Upper lobe of left lung (tissue), 6 donors: ENCODE measurements at regions not wholly inside any gene's neighbourhood (a gene's known extent, or its start where the extent isn't known, plus 50 kb on each side); places are given as distances from the start of the nearest gene placed in this dataset.

ENCODE experiments used
- ATAC-seq, 2 donors: fragments of 200-7000 bp; cut with Tn5 transposase; one replicate each; pipeline ENCODE4 v1.9.1; 2022; ENCODE audit warnings: mild to moderate bottlenecking in 2 of 2, moderate library complexity in 2 of 2; ENCODE audit not compliant: low FRiP score in 2 of 2
- DNase-seq, 2 donors: peaks; one replicate each; pipeline ENCODE4 v3.0.0-alpha.2; 2019 to 2020
- H3K27ac ChIP-seq, 4 donors: fragments of 200-600 bp; sonication (generic); one replicate each; pipeline ENCODE4 v1.5.1; 2016 to 2019
- H3K27me3 ChIP-seq, 4 donors: fragments of 200-600 bp; sonication (generic); one replicate each; pipeline ENCODE4 v1.5.1; 2017 to 2019
- H3K36me3 ChIP-seq, 4 donors: fragments of 200-600 bp; sonication (generic); one replicate each; pipeline ENCODE4 v1.5.1; 2016 to 2019
- H3K4me1 ChIP-seq, 4 donors: fragments of 200-600 bp; sonication (generic); one replicate each; pipeline ENCODE4 v1.5.1; 2018 to 2019
- H3K4me3 ChIP-seq, 4 donors: fragments of 200-600 bp; sonication (generic); one replicate each; pipeline ENCODE4 v1.5.1; 2017 to 2019; ENCODE audit warnings: mild to moderate bottlenecking in 2 of 4, moderate library complexity in 1 of 4
- H3K9me3 ChIP-seq, 4 donors: fragments of 200-600 bp; sonication (generic); one replicate each; pipeline ENCODE4 v1.5.1; 2018 to 2019
- EP300 ChIP-seq, 4 donors: sonication (generic); formaldehyde crosslinking; IDR thresholded peaks; one replicate each; pipeline ENCODE4 v1.5.1; 2017; ENCODE audit warnings: antibody characterized with exemption in 4 of 4, control low read depth in 2 of 4
- POLR2A ChIP-seq, 4 donors: fragments of 450-650 bp; IDR thresholded peaks; one replicate each; pipeline ENCODE4 v1.5.1; 2016 to 2017; ENCODE audit warnings: antibody characterized with exemption in 4 of 4, mild to moderate bottlenecking in 2 of 4
- POLR2AphosphoS5 ChIP-seq, 2 donors: sonication (generic); formaldehyde crosslinking; IDR thresholded peaks; one replicate each; pipeline ENCODE4 v1.5.1; 2017; ENCODE audit warnings: antibody characterized with exemption in 2 of 2
- WGBS, 2 donors: methylation state at CpG; one replicate each; pipeline ENCODE4 v1.1.5; 2017 to 2018; 5-methylcytosine and 5-hydroxymethylcytosine counted together
- TF ChIP-seq, protein P1 (sequence below), 6 experiments: fragments of 450-650 bp in 4 of 6; fragments of 200-600 bp in 2 of 6; sonication (generic) in 2 of 6; IDR thresholded peaks; one replicate each; pipeline ENCODE4 v1.5.1; 2016 to 2019; ENCODE audit warnings: antibody characterized with exemption in 6 of 6
- donor health status: DM: no; HTN: no; CAD: no; lungs with moderate emphysema.
- donor health status: DM: no; HTN: yes; CAD: no; lungs with severe emphysema.

- no peak for ATAC-seq
- 83 to 84% methylated on average over 9 of the region's 9 CpGs for WGBS, 2 donors
These were observed 338.1 kb downstream of the CTTN start for GRCh38 chr11:70736461-70736860.

DNA sequence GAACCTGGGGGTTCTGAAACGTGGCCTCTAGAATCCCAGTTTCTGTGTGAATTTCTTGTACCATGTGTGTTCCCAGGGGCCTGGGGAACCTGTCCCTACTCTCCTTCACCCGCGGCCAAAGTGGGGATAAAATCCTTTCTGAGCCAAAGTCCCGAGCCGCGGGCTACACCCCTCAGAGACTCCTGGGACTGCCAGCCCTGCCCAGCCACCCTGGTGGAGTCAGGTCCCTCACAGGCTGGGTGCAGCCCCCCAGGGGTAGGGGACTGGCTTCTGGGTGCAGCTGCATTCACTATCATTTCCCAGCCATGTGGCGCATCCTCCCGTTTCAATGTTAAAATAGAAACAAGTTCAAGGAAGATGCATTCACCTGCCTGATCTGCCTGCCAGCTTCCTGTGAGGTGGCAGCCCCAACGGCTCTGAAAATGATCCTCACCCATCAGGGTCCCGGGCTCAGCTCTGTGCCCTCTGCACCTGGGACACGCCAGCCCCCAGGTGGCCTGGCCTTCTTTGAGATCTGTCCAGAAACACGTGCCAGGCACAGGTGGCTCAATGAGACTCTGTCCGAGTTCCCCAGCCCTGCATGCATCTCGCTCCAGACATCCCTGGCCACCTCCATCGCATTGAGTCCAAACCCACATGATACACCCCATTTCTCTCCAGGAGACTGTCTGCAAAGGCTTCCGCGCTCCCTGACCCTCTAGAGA is 338.8 kb downstream of the CTTN start:
- no peaks in the 10 kb centered on the region for H3K9me3 ChIP-seq
- H3K4me3 ChIP-seq = no peak overlapping the region
- WGBS, 2 donors = 84 to 85% methylated on average over 12 to 15 of the region's 17 CpGs
- no peaks in the 10 kb centered on the region for H3K36me3 ChIP-seq
- no peaks in the 10 kb centered on the region for H3K27me3 ChIP-seq
- H3K4me1 ChIP-seq = no peaks in the 10 kb centered on the region
- H3K27ac ChIP-seq = no peak overlapping the region
- no peak for DNase-seq
- TF ChIP-seq, protein P1, sequence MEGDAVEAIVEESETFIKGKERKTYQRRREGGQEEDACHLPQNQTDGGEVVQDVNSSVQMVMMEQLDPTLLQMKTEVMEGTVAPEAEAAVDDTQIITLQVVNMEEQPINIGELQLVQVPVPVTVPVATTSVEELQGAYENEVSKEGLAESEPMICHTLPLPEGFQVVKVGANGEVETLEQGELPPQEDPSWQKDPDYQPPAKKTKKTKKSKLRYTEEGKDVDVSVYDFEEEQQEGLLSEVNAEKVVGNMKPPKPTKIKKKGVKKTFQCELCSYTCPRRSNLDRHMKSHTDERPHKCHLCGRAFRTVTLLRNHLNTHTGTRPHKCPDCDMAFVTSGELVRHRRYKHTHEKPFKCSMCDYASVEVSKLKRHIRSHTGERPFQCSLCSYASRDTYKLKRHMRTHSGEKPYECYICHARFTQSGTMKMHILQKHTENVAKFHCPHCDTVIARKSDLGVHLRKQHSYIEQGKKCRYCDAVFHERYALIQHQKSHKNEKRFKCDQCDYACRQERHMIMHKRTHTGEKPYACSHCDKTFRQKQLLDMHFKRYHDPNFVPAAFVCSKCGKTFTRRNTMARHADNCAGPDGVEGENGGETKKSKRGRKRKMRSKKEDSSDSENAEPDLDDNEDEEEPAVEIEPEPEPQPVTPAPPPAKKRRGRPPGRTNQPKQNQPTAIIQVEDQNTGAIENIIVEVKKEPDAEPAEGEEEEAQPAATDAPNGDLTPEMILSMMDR (IDR thresholded peaks at IDR 0.05) = no peak
- TF ChIP-seq POLR2AphosphoS5 (IDR thresholded peaks at IDR 0.05) = no peak
- TF ChIP-seq EP300 (IDR thresholded peaks at IDR 0.05) = no peak
- no peak for TF ChIP-seq POLR2A (IDR thresholded peaks at IDR 0.05)
- ATAC-seq = no peak

More at GRCh38 chr11:70736461-70736860, 338.1 kb downstream of the CTTN start:
- Histone ChIP-seq H3K9me3 (no peaks in the 10 kb centered on the region), H3K27me3 (no peaks in the 10 kb centered on the region), H3K4me1 (no peaks in the 10 kb centered on the region), H3K4me3 (no peak overlapping the region), H3K27ac (no peak overlapping the region), H3K36me3 (no peaks in the 10 kb centered on the region)
- DNase-seq = no peak
- no peak for TF ChIP-seq POLR2AphosphoS5 (IDR thresholded peaks at IDR 0.05)
- TF ChIP-seq POLR2A (IDR thresholded peaks at IDR 0.05) = no peak
- TF ChIP-seq, protein P1 (IDR thresholded peaks at IDR 0.05) = no peak
- TF ChIP-seq EP300 (IDR thresholded peaks at IDR 0.05) = no peak

GRCh38 chr11:70737816-70738630 is 339.7 kb downstream of the CTTN start:
- Histone ChIP-seq H3K27me3 (no peaks in the 10 kb centered on the region), H3K36me3 (no peaks in the 10 kb centered on the region), H3K4me3 (no peak overlapping the region), H3K9me3 (no peaks in the 10 kb centered on the region), H3K27ac (no peak overlapping the region), H3K4me1 (no peaks in the 10 kb centered on the region)
- ATAC-seq (no peak), DNase-seq (no peak)
- 90 to 95% methylated on average over 18 to 31 of the region's 31 CpGs for WGBS, 2 donors
- TF ChIP-seq, protein P1 (IDR thresholded peaks at IDR 0.05) = no peak
- TF ChIP-seq POLR2A (IDR thresholded peaks at IDR 0.05) (no peak), POLR2AphosphoS5 (IDR thresholded peaks at IDR 0.05) (no peak), EP300 (IDR thresholded peaks at IDR 0.05) (no peak)

DNA sequence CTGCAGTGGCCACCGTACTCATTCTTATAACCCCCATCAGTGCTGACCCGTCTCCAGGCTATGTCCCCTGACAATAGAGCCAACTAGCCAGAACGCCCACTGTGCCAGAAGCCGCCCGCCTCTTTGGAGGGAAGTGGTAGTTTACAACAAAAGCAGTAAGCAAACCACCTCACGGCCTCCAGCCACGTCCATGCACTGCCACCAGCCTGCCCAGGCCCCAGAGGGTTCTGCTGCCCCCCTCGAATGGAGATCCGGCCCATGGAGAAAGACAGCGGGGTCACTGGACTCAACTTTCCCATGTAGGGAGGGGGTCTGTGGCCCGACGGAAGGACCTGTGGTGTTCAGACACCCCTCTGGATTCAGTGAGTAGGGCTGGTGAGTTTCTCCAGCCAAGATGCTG is 340.3 kb downstream of the CTTN start:
- WGBS, 2 donors = 91 to 94% methylated on average over 12 of the region's 12 CpGs
- Histone ChIP-seq H3K4me3 (no peak overlapping the region), H3K27ac (no peak overlapping the region), H3K27me3 (no peaks in the 10 kb centered on the region), H3K36me3 (no peaks in the 10 kb centered on the region), H3K9me3 (no peaks in the 10 kb centered on the region), H3K4me1 (no peaks in the 10 kb centered on the region)
- TF ChIP-seq EP300 (IDR thresholded peaks at IDR 0.05) (no peak), POLR2A (IDR thresholded peaks at IDR 0.05) (no peak), POLR2AphosphoS5 (IDR thresholded peaks at IDR 0.05) (no peak)
- TF ChIP-seq, protein P1 (IDR thresholded peaks at IDR 0.05) = no peak
- ATAC-seq (no peak), DNase-seq (no peak)
